Endothelial cell of umbilical vein (primary cell): ENCODE measurements at regions not wholly inside any gene's neighbourhood (a gene's known extent, or its start where the extent isn't known, plus 50 kb on each side); places are given as distances from the start of the nearest gene placed in this dataset.

Source experiments
- BruUV-seq: library from RNA; stranded (reverse); fragments of 400-500 nt; replicated peaks from 2 replicates; lab custom pipeline; 2021; lab: Mats Ljungman, UMichigan
- CTCF ChIA-PET: fragments of 300-600, 350-600 bp; sonication (Branson Sonifier 250); formaldehyde crosslinking; loops from one replicate; lab custom pipeline; 2021; ENCODE audit warnings: antibody characterized with exemption, inconsistent platforms; lab: Charles Lee
- POLR2A ChIA-PET: fragments of 300-600, 350-600 bp; sonication (Branson Sonifier 250); formaldehyde crosslinking; loops from one replicate; lab custom pipeline; 2021; ENCODE audit warnings: antibody characterized with exemption, inconsistent platforms; lab: Charles Lee
- DNase-seq: peaks from one replicate; pipeline ENCODE4 v3.0.0-alpha.2; 2011; ENCODE audit warnings: low read depth, low spot score
- FAIRE-seq: peaks from 2 replicates; lab custom pipeline; 2011; peaks lifted over from hg19 to GRCh38; lab: Jason Lieb, UNC
- H2AFZ ChIP-seq: 2 replicates; pipeline ENCODE4 v1.6.0; 2012; ENCODE audit warnings: low read depth, low read length, control low read depth, inconsistent platforms
- H3K27ac ChIP-seq: 2 replicates; pipeline ENCODE4 v1.5.1; 2011; ENCODE audit warnings: low read depth, mild to moderate bottlenecking, control low read depth, low read length, moderate library complexity; ENCODE audit not compliant: insufficient read depth
- H3K27me3 ChIP-seq, 2 experiments: 2 replicates each; pipeline versions ENCODE4 v1.6.0 to v1.6.1; 2011; ENCODE audit warnings: low read length in 2 of 2, mixed read lengths in 1 of 2; ENCODE audit not compliant: control insufficient read depth in 2 of 2, insufficient read depth in 2 of 2
- H3K36me3 ChIP-seq, 2 experiments: 2 replicates in 1 of 2; 3 replicates in 1 of 2; pipeline ENCODE4 v1.5.1; 2011; ENCODE audit warnings: low read length in 2 of 2, mild to moderate bottlenecking in 1 of 2, moderate library complexity in 1 of 2; ENCODE audit not compliant: control insufficient read depth in 2 of 2, insufficient read depth in 2 of 2; ENCODE audit errors: extremely low read depth in 1 of 2
- H3K4me1 ChIP-seq: 3 replicates; pipeline ENCODE4 v1.5.1; 2011; ENCODE audit warnings: mild to moderate bottlenecking, low read length; ENCODE audit not compliant: control insufficient read depth, insufficient read depth; ENCODE audit errors: extremely low read depth
- H3K4me2 ChIP-seq: 2 replicates; pipeline ENCODE4 v1.6.1; 2011; ENCODE audit warnings: low read length, control low read depth, mixed read lengths; ENCODE audit not compliant: insufficient read depth
- H3K4me3 ChIP-seq, 3 experiments: fragments of 200-600 bp in 1 of 3; sonication (generic), shearing (Covaris generic) in 1 of 3; replicated peaks in 1 of 3; 2 replicates each; pipeline ENCODE4 v1.5.1; 2011 to 2016; ENCODE audit warnings: control low read depth in 3 of 3, low read length in 3 of 3, mild to moderate bottlenecking in 2 of 3, inconsistent platforms in 1 of 3, low read depth in 1 of 3, moderate library complexity in 1 of 3; ENCODE audit not compliant: insufficient read depth in 1 of 3
- H3K79me2 ChIP-seq: 2 replicates; pipeline ENCODE4 v1.6.0; 2012; ENCODE audit warnings: low read length, inconsistent platforms; ENCODE audit not compliant: control insufficient read depth, insufficient read depth
- H3K9ac ChIP-seq: replicated peaks from 2 replicates; pipeline ENCODE3; 2011; ENCODE audit warnings: low read length, control low read depth; ENCODE audit not compliant: insufficient read depth; ENCODE audit errors: extremely low read depth
- H3K9me1 ChIP-seq: replicated peaks from 3 replicates; pipeline ENCODE4 v1.6.0; 2011; ENCODE audit warnings: mild to moderate bottlenecking, low read length; ENCODE audit not compliant: control insufficient read depth, insufficient read depth; ENCODE audit errors: extremely low read depth
- H3K9me3 ChIP-seq: replicated peaks from 2 replicates; pipeline ENCODE4 v1.5.1; 2012; ENCODE audit warnings: low read length, inconsistent platforms; ENCODE audit not compliant: control insufficient read depth, insufficient read depth
- H4K20me1 ChIP-seq: replicated peaks from 2 replicates; pipeline ENCODE3; 2011; ENCODE audit warnings: mild to moderate bottlenecking, low read length; ENCODE audit not compliant: control insufficient read depth, insufficient read depth; ENCODE audit errors: extremely low read depth
- CTCF ChIP-seq, 2 donors: IDR thresholded peaks; 1 replicate in 1 of 2; 2 replicates in 1 of 2; pipeline ENCODE4 v1.5.1; 2011; ENCODE audit warnings: low read length in 2 of 2, mild to moderate bottlenecking in 2 of 2, moderate library complexity in 2 of 2, control low read depth in 1 of 2, inconsistent platforms in 1 of 2, low read depth in 1 of 2; ENCODE audit not compliant: insufficient read depth in 1 of 2; ENCODE audit errors: extremely low read depth in 1 of 2
- EZH2 ChIP-seq: IDR thresholded peaks from 2 replicates; pipeline ENCODE4 v1.6.1; 2012; ENCODE audit warnings: borderline replicate concordance, low read depth, mild to moderate bottlenecking, moderate library complexity, low read length, inconsistent platforms; ENCODE audit not compliant: severe bottlenecking
- FOS ChIP-seq: IDR thresholded peaks from 2 replicates; pipeline ENCODE4 v1.6.1; 2011; ENCODE audit warnings: mild to moderate bottlenecking, low read length, moderate library complexity, borderline replicate concordance; ENCODE audit not compliant: insufficient read depth
- GATA2 ChIP-seq: IDR thresholded peaks from 2 replicates; pipeline ENCODE4 v1.7.0; 2011; ENCODE audit warnings: low read depth, mild to moderate bottlenecking, moderate library complexity, mixed read lengths, low read length; ENCODE audit not compliant: insufficient read length, insufficient read depth
- JUN ChIP-seq: IDR thresholded peaks from 2 replicates; pipeline ENCODE4 v1.6.1; 2011; ENCODE audit warnings: borderline replicate concordance, low read depth; ENCODE audit not compliant: insufficient read length, insufficient read depth
- MAX ChIP-seq: IDR thresholded peaks from 2 replicates; pipeline ENCODE4 v1.6.1; 2011; ENCODE audit not compliant: insufficient read depth, insufficient read length
- MYC ChIP-seq: IDR thresholded peaks from one replicate; pipeline ENCODE4 v1.6.1; 2011; ENCODE audit warnings: mild to moderate bottlenecking, low read depth, low read length
- POLR2A ChIP-seq: IDR thresholded peaks from 2 replicates; pipeline ENCODE4 v1.6.1; 2012; ENCODE audit warnings: low read depth, mild to moderate bottlenecking, control low read depth, low read length
- POLR2AphosphoS5 ChIP-seq: IDR thresholded peaks from 2 replicates; pipeline ENCODE4 v1.6.1; 2012; ENCODE audit warnings: low read depth, mild to moderate bottlenecking, control low read depth, low read length, moderate library complexity; ENCODE audit not compliant: insufficient read depth
- dilution Hi-C: fragments of 300-500 bp; cut with MboI; formaldehyde crosslinking; loops from one replicate; pipeline ENCODE4 v1.15.0; 2019; ENCODE audit warnings: low sequenced_read_pairs; ENCODE audit not compliant: extremely low pct_ligation_motif_present
- intact Hi-C: fragments of 100-400 bp; cut with micrococcal nuclease; formaldehyde crosslinking; loops from one replicate; pipeline ENCODE4 v1.10.0; 2022

- no peaks in the 10 kb centered on the region for H4K20me1 ChIP-seq
- FAIRE-seq (no peak), DNase-seq (no peak)
- H3K27ac ChIP-seq: no peak overlapping the region
- intact Hi-C loops (no loop called here), dilution Hi-C loops (no loop called here)
- H3K27me3 ChIP-seq: no peaks in the 10 kb centered on the region
- no peaks in the 10 kb centered on the region for H3K9me1 ChIP-seq
- no TSS peak for BruUV-seq
- no peak overlapping the region for H3K4me2 ChIP-seq
- H3K4me3 ChIP-seq: no peak overlapping the region
- POLR2A ChIA-PET: no interaction called here
- CTCF ChIA-PET: interaction anchor here (0.6 to 1.3 kb wide), 2 partner anchors 8 to 200 kb away, joined by 3 to 5 read pairs; no protein-coding TSS in a partner anchor
- H3K36me3 ChIP-seq: no peaks in the 10 kb centered on the region
- no peak overlapping the region for H2AFZ ChIP-seq
- TF ChIP-seq MAX: no peak
- TF ChIP-seq MYC: no peak
- no peak for TF ChIP-seq FOS
- TF ChIP-seq CTCF (IDR thresholded peaks at IDR 0.05; ENCODE audit: extremely low read depth in 1 of 2, insufficient read depth in 1 of 2, low read depth in 1 of 2, low read length in 2 of 2): no peak
- TF ChIP-seq EZH2: no peak
- TF ChIP-seq POLR2AphosphoS5: no peak
- TF ChIP-seq POLR2A: no peak
- no peak for TF ChIP-seq GATA2
- TF ChIP-seq JUN: no peak
- H3K9me3 ChIP-seq: no peaks in the 10 kb centered on the region
- no peaks in the 10 kb centered on the region for H3K79me2 ChIP-seq
- no peak overlapping the region for H3K9ac ChIP-seq
- H3K4me1 ChIP-seq: no peaks in the 10 kb centered on the region
These were observed 90.3 kb downstream of the CCDC185 start for GRCh38 chr1:223483511-223483910.
